GM18502 (cell line): ENCODE measurements at regions not wholly inside any gene's neighbourhood (a gene's known extent, or its start where the extent isn't known, plus 50 kb on each side); places are given as distances from the start of the nearest gene placed in this dataset.

Source experiments
- ATAC-seq: cut with Tn5 transposase; IDR thresholded peaks from one replicate; pipeline ENCODE4 v1.9.1; 2021; ENCODE audit warnings: mild to moderate bottlenecking; ENCODE audit not compliant: unreplicated experiment, poor library complexity

DNA sequence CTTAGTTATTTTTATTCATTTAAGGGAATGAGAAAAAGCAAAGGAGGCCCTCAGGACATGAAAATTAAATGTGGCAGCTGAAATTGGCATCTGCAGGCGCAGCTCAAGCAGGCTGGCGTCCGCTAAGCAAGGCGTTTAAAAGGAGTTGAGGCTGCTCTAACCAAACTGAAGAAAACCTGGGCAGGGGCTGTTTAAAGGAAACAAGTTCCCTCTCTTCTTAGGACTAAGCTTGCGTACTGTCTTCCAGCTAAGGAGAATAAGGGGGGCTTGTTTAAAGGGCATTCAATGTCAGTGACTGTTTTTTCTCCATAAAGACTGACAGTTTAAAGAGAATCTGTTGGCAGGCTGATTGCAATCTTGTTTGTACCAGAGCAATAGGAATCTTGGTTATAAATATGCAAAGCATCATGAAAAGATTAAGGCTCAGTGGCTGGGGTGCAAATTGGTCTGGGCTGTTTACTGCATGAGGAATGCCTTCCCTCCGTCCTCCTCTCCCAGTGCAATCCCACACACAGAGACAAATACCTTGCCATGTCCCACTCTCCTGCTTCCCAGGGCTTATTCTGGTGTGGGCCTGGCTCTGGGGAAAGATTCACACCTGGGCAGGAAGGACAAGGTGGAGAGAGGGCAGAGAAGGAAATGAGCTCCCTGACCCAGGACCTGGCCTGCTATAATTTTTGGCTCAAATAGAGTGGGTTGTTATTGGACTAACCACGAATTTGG, 85.9 kb upstream of the LIFR start:
- ATAC-seq = no peak

DNA sequence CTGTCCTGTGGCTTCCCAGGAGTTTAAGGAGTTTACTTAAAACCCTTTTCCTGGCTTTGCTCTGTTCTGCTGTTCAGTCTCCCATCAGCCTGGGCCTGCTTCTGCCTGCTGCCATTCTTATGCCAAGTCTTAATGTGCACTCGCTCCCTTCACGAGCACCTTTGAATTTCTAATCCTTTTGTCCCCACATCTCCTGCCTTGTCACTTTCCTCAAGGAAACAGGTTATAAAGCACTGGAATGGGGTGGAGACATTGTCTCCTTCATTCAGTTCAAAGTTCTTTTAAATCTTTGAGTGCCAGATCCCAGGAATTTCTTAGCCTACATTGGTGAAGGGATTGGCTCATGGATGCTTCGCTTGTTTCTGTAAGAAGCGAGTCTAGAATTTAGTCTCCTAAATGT, 87.2 kb upstream of the LIFR start:
- no peak for ATAC-seq

DNA sequence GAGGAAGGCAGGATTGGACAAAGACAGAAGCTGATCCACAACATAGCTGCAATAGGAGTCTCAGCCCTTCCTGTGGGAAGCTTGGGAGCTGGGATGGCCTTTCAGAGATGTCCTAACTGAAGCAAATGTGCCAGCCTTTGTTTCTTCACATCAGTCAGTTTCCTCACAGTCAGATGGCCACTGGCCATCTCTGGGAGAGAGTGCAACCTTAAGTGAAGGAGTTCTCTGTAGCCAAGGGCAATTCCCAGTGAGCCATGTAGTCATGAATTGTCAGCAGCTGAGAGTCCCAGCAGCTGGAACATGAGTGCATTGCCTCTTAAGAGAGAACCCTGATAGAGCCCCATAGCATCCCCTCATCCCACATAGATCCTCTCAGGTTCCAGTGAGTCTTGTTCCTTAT, 89.1 kb upstream of the LIFR start:
- no peak for ATAC-seq

DNA sequence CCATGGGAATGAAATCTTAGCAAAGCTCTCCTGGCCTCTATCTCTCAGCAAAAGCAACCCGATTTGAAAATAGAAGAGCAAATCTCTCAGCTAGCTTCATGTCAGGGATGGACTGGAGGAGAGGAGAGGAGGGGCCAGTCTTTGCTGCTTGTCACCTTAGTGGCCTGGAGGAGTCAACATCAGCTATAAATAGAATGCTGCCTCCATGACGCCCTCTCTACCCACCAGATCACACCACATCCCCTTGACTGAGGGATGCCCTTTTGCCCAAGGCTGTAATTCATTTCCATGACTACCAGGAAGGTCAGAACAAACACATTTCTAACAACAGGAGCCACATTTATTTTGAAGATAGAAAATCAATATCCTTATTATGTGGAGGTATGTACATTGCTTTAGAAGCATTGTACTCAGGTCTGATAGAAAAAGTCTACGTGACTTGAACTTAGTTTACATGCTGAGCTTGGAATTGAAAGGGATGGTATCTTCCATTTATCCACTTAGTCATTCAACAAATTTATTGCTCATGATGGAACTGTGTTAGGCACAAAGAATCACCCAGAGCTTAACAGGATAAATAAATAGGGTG, 92.4 kb upstream of the LIFR start:
- no peak for ATAC-seq

DNA sequence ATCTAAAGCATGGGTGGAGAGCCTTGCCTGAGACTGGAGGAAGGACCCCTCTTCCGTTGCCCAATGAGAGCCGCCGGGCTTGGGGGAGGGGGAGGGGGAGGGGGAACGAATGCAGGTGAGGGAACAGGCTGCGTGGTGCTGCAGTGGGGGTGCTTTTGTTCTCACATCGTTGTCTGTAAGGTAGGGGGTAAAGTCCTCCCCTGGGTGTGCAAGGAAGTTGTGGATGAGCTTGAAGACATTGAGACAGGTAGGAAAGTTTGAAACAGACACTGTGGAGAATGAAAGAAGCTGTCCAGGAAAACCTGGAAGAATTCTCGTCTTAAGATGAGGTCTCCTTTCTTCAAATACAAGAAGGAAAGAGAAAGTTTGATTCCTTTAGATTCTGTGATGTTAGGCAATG, 94.1 kb upstream of the LIFR start:
- ATAC-seq = no peak

DNA sequence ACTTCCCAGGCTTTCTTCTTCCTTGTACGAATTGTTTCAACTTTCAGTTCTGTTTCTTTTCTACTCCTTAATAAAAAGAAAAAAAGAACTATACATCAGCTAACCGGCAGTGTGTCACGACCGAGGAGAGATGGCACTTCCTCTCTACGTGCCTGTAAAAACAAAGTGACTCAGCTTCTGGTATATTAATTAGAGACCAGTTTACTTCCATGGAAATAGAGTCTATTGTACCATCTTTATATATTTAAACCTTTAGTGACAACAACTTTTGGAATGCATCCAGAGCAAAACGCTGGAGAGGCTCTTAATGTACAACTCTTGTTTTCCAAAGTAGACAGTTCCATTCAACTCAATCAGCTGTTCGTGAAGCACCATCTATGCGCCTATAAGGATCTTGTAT, 94.5 kb upstream of the LIFR start:
- ATAC-seq = no peak

DNA sequence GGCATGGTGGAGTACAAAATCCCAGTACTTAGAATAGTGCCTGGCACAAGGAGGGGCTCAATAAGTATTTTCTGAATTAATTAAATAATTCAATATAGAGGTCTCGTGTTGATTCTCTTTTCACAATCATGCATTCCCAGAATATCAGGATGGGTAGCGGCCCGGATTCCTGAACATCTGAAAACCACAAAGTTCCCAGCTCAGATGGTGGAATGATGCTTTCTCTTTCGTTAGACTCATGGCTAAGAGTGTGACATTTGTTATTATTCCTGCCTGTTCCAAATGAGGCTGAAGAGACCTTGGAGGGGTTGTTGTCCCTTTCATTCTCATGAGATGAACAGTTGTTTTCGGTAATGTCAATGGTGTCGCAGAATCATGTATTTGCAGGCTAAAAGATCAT, 95.4 kb upstream of the LIFR start:
- no peak for ATAC-seq

DNA sequence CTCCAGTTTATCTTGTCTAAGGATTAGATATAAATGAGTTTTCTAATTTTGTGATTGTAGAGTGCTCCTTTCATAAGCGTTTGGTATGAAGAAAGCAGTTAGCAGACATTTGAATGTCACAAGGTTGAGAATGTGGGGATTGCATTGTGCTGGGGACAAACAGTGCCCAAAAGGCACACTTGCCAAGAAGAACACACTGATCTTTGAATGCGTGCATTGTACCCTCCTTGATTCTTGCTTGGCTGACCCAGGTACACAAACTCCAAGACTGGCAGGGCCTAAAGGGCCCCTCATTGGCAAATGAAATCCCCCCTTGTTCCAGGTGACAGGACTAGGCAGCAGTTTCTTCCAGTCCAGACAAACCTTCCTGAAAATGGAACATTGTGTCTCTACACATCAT, 96.9 kb upstream of the LIFR start:
- ATAC-seq = no peak

DNA sequence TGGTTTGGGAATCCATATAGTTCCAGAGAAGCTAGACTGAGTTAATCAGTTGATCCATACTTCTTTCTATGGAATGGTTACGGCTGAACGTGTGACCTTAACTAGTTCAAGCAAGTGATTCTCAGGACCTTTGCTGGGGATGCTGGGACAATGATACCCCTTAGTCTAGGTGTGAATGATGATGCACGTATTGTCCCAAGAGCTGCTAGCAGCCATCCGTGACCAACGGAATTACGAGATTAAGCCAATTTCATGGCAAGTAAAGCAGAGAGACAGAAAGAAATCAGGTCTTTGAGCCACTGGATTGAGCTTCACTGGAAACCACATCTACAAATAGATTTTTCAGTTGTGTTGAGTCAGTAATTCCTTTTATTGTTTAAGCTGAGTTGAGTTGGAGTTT, 99.2 kb upstream of the LIFR start:
- ATAC-seq = no peak

DNA sequence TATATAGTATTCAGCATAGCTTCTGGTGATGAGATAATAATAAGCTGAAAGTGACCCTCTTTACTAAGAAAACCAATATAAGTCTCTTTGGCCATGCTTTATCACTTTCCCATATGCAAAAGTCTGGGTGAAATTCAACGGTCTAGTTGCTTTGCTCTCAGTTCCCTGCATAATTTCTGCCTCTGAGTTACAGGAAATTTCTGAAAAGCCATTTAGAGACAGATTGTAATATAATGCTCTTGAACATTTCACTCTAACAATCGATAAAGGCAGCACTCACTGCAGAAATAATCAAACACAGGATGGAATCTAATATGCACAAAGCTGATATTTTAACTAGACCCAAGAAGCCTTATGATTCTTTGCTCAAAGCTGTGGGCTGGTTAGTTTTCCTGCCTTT, 100.1 kb upstream of the LIFR start:
- ATAC-seq = no peak

DNA sequence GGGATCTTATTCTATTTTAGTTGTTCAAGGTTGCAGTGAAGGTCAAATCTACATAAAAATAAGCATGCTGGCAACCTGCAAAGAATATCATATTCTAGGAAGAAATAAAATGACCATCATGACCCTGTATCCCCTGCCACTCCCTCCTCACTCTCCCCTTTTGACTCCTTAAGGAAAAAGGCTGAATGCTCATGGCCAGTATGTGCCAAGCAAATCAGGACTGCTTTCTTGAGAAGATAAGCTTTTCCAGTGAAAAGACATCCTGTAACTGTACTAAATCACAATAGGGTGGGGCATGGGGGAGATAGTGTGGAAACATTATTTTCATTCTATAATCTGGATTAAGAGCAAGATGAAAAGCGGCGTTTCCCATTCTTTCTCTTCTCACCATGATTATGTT, 100.6 kb upstream of the LIFR start:
- no peak for ATAC-seq

DNA sequence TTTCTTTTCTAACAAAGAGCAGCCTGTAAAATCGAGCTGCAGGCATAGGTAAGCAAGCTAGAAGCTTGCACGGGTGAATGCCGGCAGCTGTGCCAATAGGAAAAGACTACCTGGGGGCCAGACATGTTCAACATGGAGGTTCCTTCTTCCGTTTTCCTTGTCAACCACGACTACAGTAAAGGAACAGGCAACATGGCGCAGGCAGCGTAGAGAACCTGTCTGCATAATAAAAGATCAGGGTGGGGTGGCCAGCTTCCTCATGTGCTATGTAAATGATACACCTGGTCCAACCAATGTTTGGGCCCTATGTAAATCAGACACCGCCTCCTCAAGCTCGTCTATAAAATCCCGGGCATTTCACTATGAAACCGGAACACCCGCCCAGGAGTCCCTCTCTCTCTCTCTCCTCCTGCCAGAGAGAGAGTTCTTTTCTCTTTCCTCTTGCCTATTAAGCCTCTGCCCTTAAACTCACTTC, 103.8 kb upstream of the LIFR start:
- ATAC-seq = no peak

DNA sequence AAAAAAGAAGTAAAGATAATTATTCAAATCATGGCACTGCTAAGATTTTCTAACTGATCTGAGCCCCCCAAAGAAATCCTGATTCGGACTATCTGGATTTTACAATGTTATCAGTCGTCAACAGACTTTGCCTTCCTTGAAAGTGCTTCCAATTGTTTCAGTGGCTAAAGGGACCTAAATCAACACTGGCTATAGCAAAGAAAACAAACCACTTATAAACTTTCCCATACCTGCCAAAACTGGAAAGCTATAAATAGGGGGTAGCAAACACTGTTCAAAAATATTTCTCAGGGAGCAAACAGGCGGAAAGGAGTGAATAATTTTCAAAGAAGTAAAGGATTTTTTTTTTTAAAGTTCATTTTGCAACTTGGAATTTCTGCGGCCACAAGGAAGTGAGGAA, 105.6 kb upstream of the LIFR start:
- no peak for ATAC-seq

DNA sequence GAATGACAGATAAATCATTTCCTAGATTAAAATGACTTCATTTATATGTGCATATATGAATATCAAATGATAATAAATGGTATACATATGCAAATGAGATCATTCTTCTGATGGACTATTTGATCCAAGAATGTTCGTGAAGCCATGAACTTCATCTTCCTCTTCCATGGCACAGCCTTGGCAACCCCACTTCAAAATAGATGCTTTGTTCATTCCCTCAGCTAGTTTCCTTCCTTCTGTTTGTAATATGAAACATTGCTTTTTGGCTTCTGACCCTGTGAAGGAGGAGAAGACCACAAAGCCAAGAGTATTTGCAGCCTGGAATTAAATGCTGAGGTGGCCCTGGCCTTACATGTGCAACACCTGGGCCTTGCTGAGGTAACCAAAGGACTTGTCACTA, 106.8 kb upstream of the LIFR start:
- no peak for ATAC-seq

DNA sequence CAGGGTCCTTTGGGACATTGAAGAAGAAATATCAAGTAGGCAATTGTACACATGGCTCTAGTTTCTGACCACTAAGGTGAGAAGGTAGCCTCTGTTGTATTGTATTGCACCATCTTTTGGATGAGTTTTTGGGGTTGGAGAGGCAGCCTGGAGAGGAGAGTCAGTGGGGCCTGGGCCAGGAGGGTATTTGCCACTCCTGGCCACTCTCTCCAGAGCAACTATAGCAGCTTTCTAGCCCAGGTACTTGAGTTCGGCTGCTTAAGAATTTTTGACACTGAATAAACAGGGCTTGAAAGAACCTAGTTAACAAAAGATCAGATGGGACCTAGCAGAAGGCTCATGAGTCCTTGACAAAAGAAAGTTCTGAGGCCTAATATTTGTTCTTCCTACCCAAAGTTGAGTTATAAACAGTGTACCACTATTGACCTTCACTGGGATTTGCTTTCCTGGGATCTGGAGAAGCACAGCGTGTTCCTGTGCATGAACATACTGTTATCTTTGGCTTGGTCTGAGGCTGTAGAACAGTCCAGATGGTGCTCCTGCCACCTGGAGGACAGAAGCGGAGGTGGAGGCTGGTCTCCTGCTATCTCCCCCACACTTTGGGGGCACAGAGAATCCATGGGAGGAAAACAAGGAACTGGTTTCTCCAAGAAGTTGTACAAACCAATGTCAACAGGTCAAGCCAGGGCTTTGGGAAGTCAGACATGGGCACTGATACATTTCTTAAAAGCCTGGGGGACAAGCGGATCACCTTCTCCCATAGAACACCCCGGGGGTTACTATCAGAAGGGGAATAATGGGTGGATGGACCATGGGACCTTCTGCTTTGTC, 110.4 kb upstream of the LIFR start:
- ATAC-seq = peak; percentile 43

DNA sequence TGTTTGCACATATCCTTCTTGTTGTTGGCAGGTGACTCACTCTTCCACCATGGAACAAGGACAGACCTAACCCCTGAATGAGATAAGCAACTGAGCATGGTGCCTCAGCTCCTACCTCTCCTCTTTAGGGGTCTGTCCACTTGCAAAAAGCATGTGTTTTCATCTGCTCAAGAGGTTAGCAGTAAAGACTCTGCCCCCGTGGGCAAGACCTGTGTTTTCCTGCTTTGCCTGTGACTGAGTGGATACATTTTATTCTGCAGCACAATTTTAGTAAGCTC, 111.0 kb upstream of the LIFR start:
- ATAC-seq = no peak

DNA sequence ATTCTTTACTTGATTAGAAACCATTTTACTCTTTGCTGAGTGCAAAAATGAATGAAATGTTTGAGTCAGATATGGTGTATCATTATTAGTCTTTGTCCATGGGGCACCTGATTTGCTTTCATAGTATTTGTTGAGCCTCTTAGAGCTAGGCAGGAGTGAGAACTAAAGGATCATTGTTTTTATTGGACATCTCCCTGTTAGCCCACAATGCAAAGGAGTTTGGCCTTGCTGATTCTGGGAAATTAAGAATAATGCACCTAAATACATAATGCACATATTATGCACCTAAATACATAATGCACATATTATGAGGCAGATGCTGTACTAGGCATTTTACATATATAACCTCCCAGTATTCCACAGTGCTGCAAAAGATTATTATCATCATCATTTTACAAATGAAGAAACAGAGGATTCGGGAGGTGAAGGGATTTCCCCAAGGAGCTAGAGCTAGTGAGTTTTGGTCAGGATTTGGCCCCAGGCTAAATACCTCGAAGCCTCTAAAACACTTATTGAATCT, 113.0 kb upstream of the LIFR start:
- ATAC-seq = no peak

DNA sequence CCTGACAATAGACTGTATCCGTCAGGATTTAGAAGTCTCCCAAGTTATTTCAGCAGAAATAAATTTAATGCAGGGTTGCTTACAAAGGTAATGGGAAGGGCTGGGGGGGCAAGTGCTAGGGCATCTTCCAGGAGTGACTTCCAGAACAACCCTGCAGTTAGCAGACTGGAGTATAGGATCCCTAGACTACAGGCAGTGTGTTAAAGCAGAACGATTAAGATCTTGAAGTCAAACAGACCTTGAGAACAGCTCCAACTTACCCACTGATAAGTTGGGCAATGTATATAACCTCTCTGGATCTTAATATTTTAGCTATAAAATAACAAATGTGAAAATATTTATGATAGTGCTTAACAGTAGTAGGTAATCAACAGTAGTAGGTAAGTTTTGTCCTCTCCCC, 113.6 kb upstream of the LIFR start:
- ATAC-seq = no peak

DNA sequence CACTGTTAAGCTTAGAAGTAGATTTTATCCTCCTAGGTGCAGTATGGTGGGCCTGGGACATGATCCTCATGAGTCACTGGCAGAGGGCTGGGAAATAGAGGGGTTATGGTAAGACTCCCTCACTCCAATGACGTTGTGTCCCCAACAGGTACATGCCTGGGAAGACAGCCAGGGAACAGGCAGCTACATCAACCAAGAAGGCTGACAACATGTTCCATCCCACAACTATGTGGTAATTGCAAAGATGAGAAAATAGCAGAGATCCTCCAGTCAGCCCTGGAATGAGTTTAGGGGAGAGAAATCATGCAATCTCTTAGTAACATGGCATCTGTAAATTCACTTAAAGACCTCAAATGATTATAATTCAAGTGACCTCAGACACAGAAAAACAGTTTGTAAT, 114.4 kb upstream of the LIFR start:
- no peak for ATAC-seq

DNA sequence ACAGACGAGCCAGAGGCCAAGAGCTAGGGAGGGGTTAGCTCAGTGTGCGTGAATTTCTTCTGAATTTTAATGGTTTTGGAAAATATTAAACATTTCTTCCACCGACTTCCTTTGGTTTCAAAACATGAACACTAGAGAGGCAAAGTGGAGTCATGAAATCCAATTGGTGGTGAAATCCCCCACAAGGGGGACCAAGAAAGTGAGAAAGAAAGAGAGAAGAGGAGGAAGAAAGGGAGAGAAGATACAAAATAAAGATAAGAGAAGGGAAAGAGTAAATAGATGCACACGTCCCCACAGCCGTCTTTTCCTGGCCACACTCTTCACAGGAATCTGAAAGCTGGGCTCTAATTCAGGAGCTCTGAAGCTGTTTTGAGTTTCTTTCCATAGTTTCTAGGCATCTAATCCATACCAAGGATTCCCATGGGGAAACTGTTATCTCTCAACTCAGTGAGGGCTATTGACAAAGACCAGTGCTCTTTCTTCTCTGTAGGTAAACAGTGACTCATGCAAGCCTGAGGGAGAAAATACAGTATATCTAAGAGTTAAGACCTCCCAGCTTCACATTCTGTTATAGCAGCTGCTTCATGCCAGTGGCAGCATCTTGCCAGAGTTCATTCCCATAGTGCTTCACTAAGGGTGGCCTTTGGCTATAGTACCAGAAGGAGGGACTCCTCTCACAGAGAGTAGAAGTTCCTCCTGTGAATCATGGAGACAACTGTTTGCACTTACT, 115.8 kb upstream of the LIFR start:
- no peak for ATAC-seq

DNA sequence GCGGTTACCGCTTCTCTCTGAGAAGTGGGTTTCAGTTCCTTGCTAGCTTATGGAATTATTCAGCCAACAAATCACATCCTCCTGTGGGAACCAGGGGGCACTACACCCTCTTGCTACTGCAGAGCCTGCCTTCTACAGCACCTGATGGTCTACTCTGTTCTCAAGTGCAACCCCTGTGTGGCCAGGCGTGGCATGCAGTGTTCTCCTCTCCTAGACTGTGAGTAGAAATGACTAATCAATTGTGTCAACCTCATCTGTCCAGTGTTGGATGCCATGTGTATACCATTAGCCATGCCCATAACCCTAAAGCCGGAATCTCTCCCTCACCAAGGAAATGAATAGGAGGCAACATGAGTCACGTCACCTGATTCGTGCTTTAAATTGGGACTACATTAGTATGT, 117.2 kb upstream of the LIFR start:
- ATAC-seq = peak; percentile 65
